ENCODE measurements at regions not wholly inside any gene's neighbourhood (a gene's known extent, or its start where the extent isn't known, plus 50 kb on each side); places are given as distances from the start of the nearest gene placed in this dataset.

GRCh38 chr3:26989037-26989436 is 366.5 kb downstream of the LRRC3B start:
- Histone ChIP-seq H3F3A (ENCODE audit: insufficient read depth, low read length) (no peaks in the 10 kb centered on the region), H2AFZ (ENCODE audit: low read length) (no peak overlapping the region), H3K36me3 (replicated peaks; ENCODE audit: insufficient read depth, low read length) (no peaks in the 10 kb centered on the region), H3K4me1 (ENCODE audit: low read length) (no peaks in the 10 kb centered on the region), H3K9me3 (replicated peaks; ENCODE audit: insufficient read depth, low read length) (no peaks in the 10 kb centered on the region), H3K4me2 (ENCODE audit: low read depth, low read length) (no peak overlapping the region), H3K27ac (ENCODE audit: low read length) (no peak overlapping the region), H3K27me3 (replicated peaks; ENCODE audit: insufficient read depth, low read length) (no peaks in the 10 kb centered on the region), H3K79me2 (ENCODE audit: low read length) (no peaks in the 10 kb centered on the region), H3K9ac (ENCODE audit: low read length) (no peak overlapping the region), H4K20me1 (ENCODE audit: insufficient read depth, low read length) (no peaks in the 10 kb centered on the region), H3K4me3 (ENCODE audit: low read length) (no peak overlapping the region), H3K9me2 (replicated peaks; ENCODE audit: insufficient read depth, low read length) (no peaks in the 10 kb centered on the region)
- no peak for TF ChIP-seq EZH2 (optimal IDR thresholded peaks at IDR 0.05; ENCODE audit: low read depth, low read length)
- TF ChIP-seq EZH2phosphoT487 (IDR thresholded peaks at IDR 0.05; ENCODE audit: low read length), result no peak
- TF ChIP-seq CTCF (IDR thresholded peaks at IDR 0.05; ENCODE audit: low read length), result no peak
- no peak for DNase-seq

GRCh38 chr3:26997226-26997625 is 372.0 kb downstream of the NEK10 start:
- Histone ChIP-seq H3K36me3 (replicated peaks; ENCODE audit: insufficient read depth, low read length) (no peaks in the 10 kb centered on the region), H3K27ac (ENCODE audit: low read length) (no peak overlapping the region), H2AFZ (ENCODE audit: low read length) (no peak overlapping the region), H3K27me3 (replicated peaks; ENCODE audit: insufficient read depth, low read length) (no peaks in the 10 kb centered on the region), H3F3A (ENCODE audit: insufficient read depth, low read length) (no peaks in the 10 kb centered on the region), H3K79me2 (ENCODE audit: low read length) (no peaks in the 10 kb centered on the region), H3K9ac (ENCODE audit: low read length) (no peak overlapping the region), H4K20me1 (ENCODE audit: insufficient read depth, low read length) (no peaks in the 10 kb centered on the region), H3K4me1 (ENCODE audit: low read length) (no peaks in the 10 kb centered on the region), H3K4me2 (ENCODE audit: low read depth, low read length) (no peak overlapping the region), H3K9me3 (replicated peaks; ENCODE audit: insufficient read depth, low read length) (no peaks in the 10 kb centered on the region), H3K9me2 (replicated peaks; ENCODE audit: insufficient read depth, low read length) (no peaks in the 10 kb centered on the region), H3K4me3 (ENCODE audit: low read length) (no peak overlapping the region)
- no peak for TF ChIP-seq EZH2 (optimal IDR thresholded peaks at IDR 0.05; ENCODE audit: low read depth, low read length)
- TF ChIP-seq EZH2phosphoT487 (IDR thresholded peaks at IDR 0.05; ENCODE audit: low read length), result no peak
- no peak for TF ChIP-seq CTCF (IDR thresholded peaks at IDR 0.05; ENCODE audit: low read length)
- DNase-seq, result no peak

- no peak overlapping the region for H3K9ac ChIP-seq (ENCODE audit: low read length)
- no peak for TF ChIP-seq EZH2phosphoT487 (IDR thresholded peaks at IDR 0.05; ENCODE audit: low read length)
- TF ChIP-seq CTCF (IDR thresholded peaks at IDR 0.05; ENCODE audit: low read length), result no peak
- no peak for TF ChIP-seq EZH2 (optimal IDR thresholded peaks at IDR 0.05; ENCODE audit: low read depth, low read length)
- no peaks in the 10 kb centered on the region for H3K4me1 ChIP-seq (ENCODE audit: low read length)
- H3K9me3 ChIP-seq (replicated peaks; ENCODE audit: insufficient read depth, low read length), result no peaks in the 10 kb centered on the region
- no peak overlapping the region for H3K4me3 ChIP-seq (ENCODE audit: low read length)
- no peaks in the 10 kb centered on the region for H3F3A ChIP-seq (ENCODE audit: insufficient read depth, low read length)
- no peaks in the 10 kb centered on the region for H3K9me2 ChIP-seq (replicated peaks; ENCODE audit: insufficient read depth, low read length)
- no peak overlapping the region for H3K27ac ChIP-seq (ENCODE audit: low read length)
- H3K36me3 ChIP-seq (replicated peaks; ENCODE audit: insufficient read depth, low read length), result no peaks in the 10 kb centered on the region
- no peak for DNase-seq
- H3K4me2 ChIP-seq (ENCODE audit: low read depth, low read length), result no peak overlapping the region
- H2AFZ ChIP-seq (ENCODE audit: low read length), result no peak overlapping the region
- H4K20me1 ChIP-seq (ENCODE audit: insufficient read depth, low read length), result no peaks in the 10 kb centered on the region
- no peaks in the 10 kb centered on the region for H3K27me3 ChIP-seq (replicated peaks; ENCODE audit: insufficient read depth, low read length)
- H3K79me2 ChIP-seq (ENCODE audit: low read length), result no peaks in the 10 kb centered on the region
These were observed 358.3 kb downstream of the NEK10 start for GRCh38 chr3:27010834-27011233.

All from MM.1S (cell line).